HepG2 (cell line): ENCODE measurements at regions not wholly inside any gene's neighbourhood (a gene's known extent, or its start where the extent isn't known, plus 50 kb on each side); places are given as distances from the start of the nearest gene placed in this dataset.

Source experiments
- ATAC-seq: fragments of 200-7000 bp; cut with Tn5 transposase; 3 replicates; pipeline ENCODE4 v1.9.1; 2020; ENCODE audit warnings: mild to moderate bottlenecking, moderate library complexity
- BruUV-seq: library from RNA; stranded (reverse); fragments of 400-500 nt; replicated peaks from 2 replicates; lab custom pipeline; 2021; lab: Mats Ljungman, UMichigan
- CTCF ChIA-PET: fragments of 300-600 bp; formaldehyde crosslinking; extraction: SDS; loops from one replicate; lab custom pipeline; 2021; ENCODE audit warnings: low total read pairs, inconsistent platforms, low intra/inter-chr PET ratio; lab: Yijun Ruan, JAX
- POLR2A ChIA-PET: fragments of 350-600 bp; sonication (Branson Sonifier 250); formaldehyde crosslinking; loops from one replicate; lab custom pipeline; 2020; ENCODE audit warnings: antibody characterized with exemption, inconsistent platforms; lab: Yijun Ruan, JAX
- DNase-seq: peaks from one replicate; pipeline ENCODE4 v3.0.0-alpha.2; 2015; ENCODE audit warnings: low spot score
- FAIRE-seq: peaks from 3 replicates; lab custom pipeline; 2011; peaks lifted over from hg19 to GRCh38; lab: Jason Lieb, UNC
- H2AFZ ChIP-seq: one replicate; pipeline ENCODE4 v1.6.1; 2011; ENCODE audit warnings: low read length, inconsistent platforms
- H3K27ac ChIP-seq: fragments of 300-600 bp; 3 replicates; pipeline ENCODE4 v1.8.0; 2011; ENCODE audit warnings: mixed run types, mild to moderate bottlenecking, mixed read lengths, low read length, inconsistent platforms; ENCODE audit not compliant: insufficient read depth; ENCODE audit errors: extremely low read length
- H3K27me3 ChIP-seq, 2 experiments: fragments of 200-600 bp in 1 of 2; 2 replicates in 1 of 2; 3 replicates in 1 of 2; pipeline versions ENCODE4 v1.6.0 to v1.8.0; 2011; ENCODE audit warnings: low read length in 2 of 2, mild to moderate bottlenecking in 2 of 2, moderate library complexity in 2 of 2, inconsistent platforms in 1 of 2; ENCODE audit not compliant: insufficient read depth in 2 of 2, control insufficient read depth in 1 of 2
- H3K36me3 ChIP-seq, 2 experiments: fragments of 200-600 bp in 1 of 2; replicated peaks in 1 of 2; 2 replicates in 1 of 2; 3 replicates in 1 of 2; pipeline versions ENCODE4 v1.5.1 to v1.8.0; 2011; ENCODE audit warnings: low read length in 2 of 2, inconsistent platforms in 1 of 2; ENCODE audit not compliant: insufficient read depth in 2 of 2, control insufficient read depth in 1 of 2
- H3K4me1 ChIP-seq: 2 replicates; pipeline ENCODE4 v1.5.1; 2012; ENCODE audit warnings: low read length, inconsistent platforms; ENCODE audit not compliant: insufficient read depth
- H3K4me2 ChIP-seq: 2 replicates; pipeline ENCODE4 v1.6.0; 2011; ENCODE audit warnings: low read depth, low read length, inconsistent platforms
- H3K4me3 ChIP-seq, 3 experiments: fragments of 200-600 bp in 1 of 3; sonication (generic), shearing (Covaris generic) in 1 of 3; replicated peaks in 1 of 3; 2 replicates each; pipeline ENCODE4 v1.5.1; 2011 to 2016; ENCODE audit warnings: low read length in 3 of 3, inconsistent platforms in 2 of 3, low read depth in 2 of 3, mild to moderate bottlenecking in 2 of 3, control low read depth in 1 of 3, mixed read lengths in 1 of 3; ENCODE audit not compliant: insufficient read depth in 1 of 3
- H3K79me2 ChIP-seq: one replicate; pipeline ENCODE4 v1.6.1; 2011; ENCODE audit warnings: low read length, inconsistent platforms; ENCODE audit not compliant: insufficient read depth
- H3K9ac ChIP-seq: 2 replicates; pipeline ENCODE4 v1.6.0; 2011; ENCODE audit warnings: mild to moderate bottlenecking, low read depth, low read length, inconsistent platforms; ENCODE audit not compliant: insufficient read depth
- H3K9me3 ChIP-seq: 2 replicates; pipeline ENCODE4 v1.5.1; 2012; ENCODE audit warnings: mild to moderate bottlenecking, low read length
- H4K20me1 ChIP-seq: 2 replicates; pipeline ENCODE4 v1.6.0; 2011; ENCODE audit warnings: inconsistent platforms, mild to moderate bottlenecking, low read length, moderate library complexity; ENCODE audit not compliant: insufficient read depth
- GATA4 ChIP-seq: sonication (generic); IDR thresholded peaks from 2 replicates; pipeline ENCODE4 v1.6.1; 2016; ENCODE audit warnings: antibody characterized with exemption, low read depth, borderline replicate concordance
- HCFC1 ChIP-seq: fragments of 150-350 bp; IDR thresholded peaks from 2 replicates; pipeline ENCODE4 v1.6.1; 2014; ENCODE audit warnings: low read depth, low read length
- HINFP ChIP-seq: sonication (generic); formaldehyde crosslinking; IDR thresholded peaks from 2 replicates; pipeline ENCODE4 v1.4.0; 2020; ENCODE audit warnings: low read depth, mild to moderate bottlenecking, missing genetic modification reagents
- HNRNPL ChIP-seq: fragments of 200-400 bp; formaldehyde crosslinking; IDR thresholded peaks from 2 replicates; pipeline ENCODE4 v1.6.1; 2017; ENCODE audit warnings: mild to moderate bottlenecking, low read depth, low read length
- POLR2AphosphoS2 ChIP-seq: IDR thresholded peaks from 2 replicates; pipeline ENCODE4 v1.6.1; 2011; ENCODE audit warnings: low read depth, low read length, improper control_type of control experiment
- RBM39 ChIP-seq: fragments of 200-400 bp; formaldehyde crosslinking; IDR thresholded peaks from one replicate; pipeline ENCODE4 v1.6.1; 2018; ENCODE audit warnings: antibody characterized with exemption, mild to moderate bottlenecking, low read depth, low read length; ENCODE audit not compliant: poor library complexity, severe bottlenecking
- TRAFD1 ChIP-seq: sonication (generic); formaldehyde crosslinking; IDR thresholded peaks from 2 replicates; pipeline ENCODE4 v1.5.1; 2020; ENCODE audit warnings: missing genetic modification reagents, mild to moderate bottlenecking, borderline replicate concordance
- WGBS: methylation state at CpG from one replicate; pipeline ENCODE4 v1.1.6; 2017; ENCODE audit warnings: low lambda C conversion rate; 5-methylcytosine and 5-hydroxymethylcytosine counted together
- in situ Hi-C: cut with HindIII; loops from 2 replicates; pipeline ENCODE4 v1.10.0; 2017; ENCODE audit warnings: low pct_unique_long_range_greater_than_20kb; ENCODE audit not compliant: extremely low pct_ligation_motif_present
- intact Hi-C: fragments of 100-400 bp; cut with micrococcal nuclease; formaldehyde crosslinking; loops from one replicate; pipeline ENCODE4 v1.10.0; 2022; ENCODE audit not compliant: unreplicated experiment
- TF ChIP-seq, protein P1 (sequence below): sonication (generic); formaldehyde crosslinking; IDR thresholded peaks from 2 replicates; pipeline ENCODE4 v1.4.0; 2020; ENCODE audit warnings: mild to moderate bottlenecking, missing genetic modification reagents
- TF ChIP-seq, protein P2 (sequence below): sonication (generic); formaldehyde crosslinking; IDR thresholded peaks from 2 replicates; pipeline ENCODE4 v1.4.0; 2020; ENCODE audit warnings: mild to moderate bottlenecking, missing genetic modification reagents, borderline replicate concordance

DNA sequence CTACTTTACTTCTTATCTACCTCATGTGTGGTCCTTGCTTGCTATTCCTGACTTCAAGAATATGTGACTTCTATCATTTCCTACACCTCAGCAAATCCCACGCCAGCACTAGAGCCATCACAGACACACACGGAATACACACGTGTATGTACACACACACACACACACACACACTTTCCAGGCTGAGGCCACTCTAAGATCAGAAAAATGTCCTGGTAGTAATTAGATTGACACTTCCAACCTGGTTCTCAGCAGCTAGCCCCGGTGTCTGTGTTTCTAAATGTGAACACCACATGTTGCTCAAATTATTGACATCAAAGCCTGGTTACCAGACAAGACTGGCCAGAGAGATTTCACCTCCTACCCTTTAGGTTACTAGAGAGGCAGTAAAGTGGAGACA is 54.1 kb upstream of the SASH1 start:
- DNase-seq (no peak), FAIRE-seq (no peak), ATAC-seq (no peak)
- no peaks in the 10 kb centered on the region for H3K9me3 ChIP-seq
- no peak overlapping the region for H2AFZ ChIP-seq
- no peak for TF ChIP-seq GATA4
- H3K79me2 ChIP-seq: no peaks in the 10 kb centered on the region
- no peak overlapping the region for H3K4me3 ChIP-seq
- no peak overlapping the region for H3K4me2 ChIP-seq
- no peaks in the 10 kb centered on the region for H4K20me1 ChIP-seq
- no TSS peak for BruUV-seq
- POLR2A ChIA-PET: no interaction called here
- intact Hi-C loops: no loop called here
- peaks cover 1 to 18% of the 10 kb centered on the region in 2 experiments; a peak in 1 of 5 replicates for H3K27me3 ChIP-seq
- CTCF ChIA-PET: no interaction called here
- no peak overlapping the region for H3K27ac ChIP-seq
- WGBS: 53% methylated on average over 4 of the region's 4 CpGs
- in situ Hi-C loops: no loop called here
- no peak overlapping the region for H3K9ac ChIP-seq
- H3K36me3 ChIP-seq: no peaks in the 10 kb centered on the region
- H3K4me1 ChIP-seq: no peaks in the 10 kb centered on the region

- FAIRE-seq (no peak), ATAC-seq (no peak), DNase-seq (no peak)
- WGBS: 86% methylated on average over 6 of the region's 6 CpGs
- no peak overlapping the region for H3K4me3 ChIP-seq
- H3K36me3 ChIP-seq: no peaks in the 10 kb centered on the region
- POLR2A ChIA-PET: no interaction called here
- no peak overlapping the region for H3K9ac ChIP-seq
- peaks cover 1 to 18% of the 10 kb centered on the region in 2 experiments; a peak in 1 of 5 replicates for H3K27me3 ChIP-seq
- intact Hi-C loops: no loop called here
- CTCF ChIA-PET: no interaction called here
- H2AFZ ChIP-seq: no peak overlapping the region
- no peaks in the 10 kb centered on the region for H4K20me1 ChIP-seq
- H3K4me2 ChIP-seq: no peak overlapping the region
- no peaks in the 10 kb centered on the region for H3K79me2 ChIP-seq
- BruUV-seq: no TSS peak
- in situ Hi-C loops: no loop called here
- no peak overlapping the region for H3K27ac ChIP-seq
- H3K9me3 ChIP-seq: no peaks in the 10 kb centered on the region
- no peaks in the 10 kb centered on the region for H3K4me1 ChIP-seq
- TF ChIP-seq, protein P1, sequence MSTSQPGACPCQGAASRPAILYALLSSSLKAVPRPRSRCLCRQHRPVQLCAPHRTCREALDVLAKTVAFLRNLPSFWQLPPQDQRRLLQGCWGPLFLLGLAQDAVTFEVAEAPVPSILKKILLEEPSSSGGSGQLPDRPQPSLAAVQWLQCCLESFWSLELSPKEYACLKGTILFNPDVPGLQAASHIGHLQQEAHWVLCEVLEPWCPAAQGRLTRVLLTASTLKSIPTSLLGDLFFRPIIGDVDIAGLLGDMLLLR (CRISPR knock-in tag): no peak
- TF ChIP-seq HINFP (CRISPR knock-in tag): no peak
- TF ChIP-seq, protein P2, sequence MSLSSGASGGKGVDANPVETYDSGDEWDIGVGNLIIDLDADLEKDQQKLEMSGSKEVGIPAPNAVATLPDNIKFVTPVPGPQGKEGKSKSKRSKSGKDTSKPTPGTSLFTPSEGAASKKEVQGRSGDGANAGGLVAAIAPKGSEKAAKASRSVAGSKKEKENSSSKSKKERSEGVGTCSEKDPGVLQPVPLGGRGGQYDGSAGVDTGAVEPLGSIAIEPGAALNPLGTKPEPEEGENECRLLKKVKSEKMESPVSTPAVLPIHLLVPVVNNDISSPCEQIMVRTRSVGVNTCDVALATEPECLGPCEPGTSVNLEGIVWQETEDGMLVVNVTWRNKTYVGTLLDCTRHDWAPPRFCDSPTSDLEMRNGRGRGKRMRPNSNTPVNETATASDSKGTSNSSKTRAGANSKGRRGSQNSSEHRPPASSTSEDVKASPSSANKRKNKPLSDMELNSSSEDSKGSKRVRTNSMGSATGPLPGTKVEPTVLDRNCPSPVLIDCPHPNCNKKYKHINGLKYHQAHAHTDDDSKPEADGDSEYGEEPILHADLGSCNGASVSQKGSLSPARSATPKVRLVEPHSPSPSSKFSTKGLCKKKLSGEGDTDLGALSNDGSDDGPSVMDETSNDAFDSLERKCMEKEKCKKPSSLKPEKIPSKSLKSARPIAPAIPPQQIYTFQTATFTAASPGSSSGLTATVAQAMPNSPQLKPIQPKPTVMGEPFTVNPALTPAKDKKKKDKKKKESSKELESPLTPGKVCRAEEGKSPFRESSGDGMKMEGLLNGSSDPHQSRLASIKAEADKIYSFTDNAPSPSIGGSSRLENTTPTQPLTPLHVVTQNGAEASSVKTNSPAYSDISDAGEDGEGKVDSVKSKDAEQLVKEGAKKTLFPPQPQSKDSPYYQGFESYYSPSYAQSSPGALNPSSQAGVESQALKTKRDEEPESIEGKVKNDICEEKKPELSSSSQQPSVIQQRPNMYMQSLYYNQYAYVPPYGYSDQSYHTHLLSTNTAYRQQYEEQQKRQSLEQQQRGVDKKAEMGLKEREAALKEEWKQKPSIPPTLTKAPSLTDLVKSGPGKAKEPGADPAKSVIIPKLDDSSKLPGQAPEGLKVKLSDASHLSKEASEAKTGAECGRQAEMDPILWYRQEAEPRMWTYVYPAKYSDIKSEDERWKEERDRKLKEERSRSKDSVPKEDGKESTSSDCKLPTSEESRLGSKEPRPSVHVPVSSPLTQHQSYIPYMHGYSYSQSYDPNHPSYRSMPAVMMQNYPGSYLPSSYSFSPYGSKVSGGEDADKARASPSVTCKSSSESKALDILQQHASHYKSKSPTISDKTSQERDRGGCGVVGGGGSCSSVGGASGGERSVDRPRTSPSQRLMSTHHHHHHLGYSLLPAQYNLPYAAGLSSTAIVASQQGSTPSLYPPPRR (CRISPR knock-in tag): no peak
- no peak for TF ChIP-seq HNRNPL
- TF ChIP-seq POLR2AphosphoS2: no peak
- TF ChIP-seq HCFC1: no peak
- TF ChIP-seq RBM39: no peak
- TF ChIP-seq TRAFD1: no peak
These were observed 53.5 kb upstream of the SASH1 start for GRCh38 chr6:148289153-148289552.
